OCI-LY3 (cell line): ENCODE measurements at regions not wholly inside any gene's neighbourhood (a gene's known extent, or its start where the extent isn't known, plus 50 kb on each side); places are given as distances from the start of the nearest gene placed in this dataset.

Experiments
- H2AFZ ChIP-seq: fragments of 200-600, 300-600 bp; shearing (Covaris generic); 2 replicates; pipeline ENCODE4 v1.6.0; 2014; ENCODE audit warnings: antibody characterized with exemption, low read depth, low read length
- H3K27ac ChIP-seq: fragments of 200-600, 300-600 bp; sonication (generic); 2 replicates; pipeline ENCODE4 v1.5.1; 2014; ENCODE audit warnings: mild to moderate bottlenecking, low read length, moderate library complexity, mixed read lengths
- H3K27me3 ChIP-seq: fragments of 200-600, 300-600 bp; sonication (generic); 2 replicates; pipeline ENCODE4 v1.6.1; 2014; ENCODE audit warnings: low read depth, low read length, mixed read lengths
- H3K36me3 ChIP-seq: fragments of 200-600, 300-600 bp; sonication (generic); replicated peaks from 2 replicates; pipeline ENCODE3; 2014; ENCODE audit warnings: low read depth, low read length, mixed read lengths
- H3K4me1 ChIP-seq: fragments of 300-600, 200-600 bp; sonication (generic); 2 replicates; pipeline ENCODE4 v1.6.1; 2014; ENCODE audit warnings: low read length, mixed read lengths
- H3K4me2 ChIP-seq: fragments of 200-600, 300-600 bp; sonication (generic); 2 replicates; pipeline ENCODE4 v1.6.1; 2014; ENCODE audit warnings: low read length, mixed read lengths
- H3K4me3 ChIP-seq: fragments of 300-600, 200-600 bp; sonication (generic); 2 replicates; pipeline ENCODE4 v1.5.1; 2014; ENCODE audit warnings: antibody characterized with exemption, mild to moderate bottlenecking, low read length, moderate library complexity
- H3K79me2 ChIP-seq: fragments of 300-600, 200-600 bp; shearing (Covaris generic); 2 replicates; pipeline ENCODE4 v1.6.1; 2014; ENCODE audit warnings: mild to moderate bottlenecking, low read length, mixed read lengths
- H3K9ac ChIP-seq: fragments of 300-600, 200-600 bp; shearing (Covaris generic); 2 replicates; pipeline ENCODE4 v1.6.0; 2014; ENCODE audit warnings: mild to moderate bottlenecking, low read length, moderate library complexity
- H3K9me3 ChIP-seq: fragments of 200-600, 300-600 bp; shearing (Covaris generic); 2 replicates; pipeline ENCODE4 v1.6.1; 2014; ENCODE audit warnings: low read length, mixed read lengths; ENCODE audit not compliant: insufficient read depth
- H4K20me1 ChIP-seq: fragments of 200-600, 300-600 bp; sonication (generic); 2 replicates; pipeline ENCODE4 v1.6.1; 2016; ENCODE audit warnings: low read length, mixed read lengths; ENCODE audit not compliant: insufficient read depth
- EZH2phosphoT487 ChIP-seq: fragments of 200-600 bp; shearing (Covaris generic); IDR thresholded peaks from 2 replicates; pipeline ENCODE4 v1.6.1; 2018; ENCODE audit warnings: antibody characterized with exemption, mixed run types, low read depth
- TF ChIP-seq, protein P1 (sequence below): fragments of 200-600, 300-600 bp; sonication (generic); IDR thresholded peaks from 2 replicates; pipeline ENCODE4 v1.5.1; 2014; ENCODE audit warnings: antibody characterized with exemption, low read length, low read depth

GRCh38 chr5:174246743-174247142, 201.2 kb downstream of the NSG2 start:
- H3K36me3 ChIP-seq: no peaks in the 10 kb centered on the region
- H3K27ac ChIP-seq: no peak overlapping the region
- no peaks in the 10 kb centered on the region for H3K4me1 ChIP-seq
- 0 out of 2 replicates have a peak, but pooled peaks cover 4% of the 10 kb centered on the region for H3K27me3 ChIP-seq
- H4K20me1 ChIP-seq: no peaks in the 10 kb centered on the region
- no peak overlapping the region for H3K4me2 ChIP-seq
- H2AFZ ChIP-seq: no peak overlapping the region
- no peak overlapping the region for H3K9ac ChIP-seq
- no peak for TF ChIP-seq EZH2phosphoT487
- TF ChIP-seq, protein P1, sequence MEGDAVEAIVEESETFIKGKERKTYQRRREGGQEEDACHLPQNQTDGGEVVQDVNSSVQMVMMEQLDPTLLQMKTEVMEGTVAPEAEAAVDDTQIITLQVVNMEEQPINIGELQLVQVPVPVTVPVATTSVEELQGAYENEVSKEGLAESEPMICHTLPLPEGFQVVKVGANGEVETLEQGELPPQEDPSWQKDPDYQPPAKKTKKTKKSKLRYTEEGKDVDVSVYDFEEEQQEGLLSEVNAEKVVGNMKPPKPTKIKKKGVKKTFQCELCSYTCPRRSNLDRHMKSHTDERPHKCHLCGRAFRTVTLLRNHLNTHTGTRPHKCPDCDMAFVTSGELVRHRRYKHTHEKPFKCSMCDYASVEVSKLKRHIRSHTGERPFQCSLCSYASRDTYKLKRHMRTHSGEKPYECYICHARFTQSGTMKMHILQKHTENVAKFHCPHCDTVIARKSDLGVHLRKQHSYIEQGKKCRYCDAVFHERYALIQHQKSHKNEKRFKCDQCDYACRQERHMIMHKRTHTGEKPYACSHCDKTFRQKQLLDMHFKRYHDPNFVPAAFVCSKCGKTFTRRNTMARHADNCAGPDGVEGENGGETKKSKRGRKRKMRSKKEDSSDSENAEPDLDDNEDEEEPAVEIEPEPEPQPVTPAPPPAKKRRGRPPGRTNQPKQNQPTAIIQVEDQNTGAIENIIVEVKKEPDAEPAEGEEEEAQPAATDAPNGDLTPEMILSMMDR: no peak
- H3K79me2 ChIP-seq: no peaks in the 10 kb centered on the region
- H3K4me3 ChIP-seq: no peak overlapping the region
- H3K9me3 ChIP-seq: no peaks in the 10 kb centered on the region

GRCh38 chr5:174247301-174247700, 201.8 kb downstream of the NSG2 start:
- no peaks in the 10 kb centered on the region for H3K4me1 ChIP-seq
- H3K4me3 ChIP-seq: no peak overlapping the region
- H3K9ac ChIP-seq: no peak overlapping the region
- H2AFZ ChIP-seq: no peak overlapping the region
- no peaks in the 10 kb centered on the region for H3K79me2 ChIP-seq
- TF ChIP-seq, protein P1: no peak
- no peak for TF ChIP-seq EZH2phosphoT487
- H3K27ac ChIP-seq: no peak overlapping the region
- H4K20me1 ChIP-seq: no peaks in the 10 kb centered on the region
- H3K36me3 ChIP-seq: no peaks in the 10 kb centered on the region
- H3K4me2 ChIP-seq: no peak overlapping the region
- H3K9me3 ChIP-seq: no peaks in the 10 kb centered on the region
- H3K27me3 ChIP-seq: 0 out of 2 replicates have a peak, but pooled peaks cover 4% of the 10 kb centered on the region

GRCh38 chr5:174251305-174252000, 205.9 kb downstream of the NSG2 start:
- no peaks in the 10 kb centered on the region for H3K36me3 ChIP-seq
- H3K9me3 ChIP-seq: no peaks in the 10 kb centered on the region
- H3K27ac ChIP-seq: no peak overlapping the region
- no peaks in the 10 kb centered on the region for H3K79me2 ChIP-seq
- H4K20me1 ChIP-seq: no peaks in the 10 kb centered on the region
- H3K4me3 ChIP-seq: no peak overlapping the region
- H3K4me2 ChIP-seq: no peak overlapping the region
- TF ChIP-seq, protein P1: no peak
- no peak for TF ChIP-seq EZH2phosphoT487
- H3K27me3 ChIP-seq: no peaks in the 10 kb centered on the region
- no peaks in the 10 kb centered on the region for H3K4me1 ChIP-seq
- H2AFZ ChIP-seq: no peak overlapping the region
- no peak overlapping the region for H3K9ac ChIP-seq

DNA sequence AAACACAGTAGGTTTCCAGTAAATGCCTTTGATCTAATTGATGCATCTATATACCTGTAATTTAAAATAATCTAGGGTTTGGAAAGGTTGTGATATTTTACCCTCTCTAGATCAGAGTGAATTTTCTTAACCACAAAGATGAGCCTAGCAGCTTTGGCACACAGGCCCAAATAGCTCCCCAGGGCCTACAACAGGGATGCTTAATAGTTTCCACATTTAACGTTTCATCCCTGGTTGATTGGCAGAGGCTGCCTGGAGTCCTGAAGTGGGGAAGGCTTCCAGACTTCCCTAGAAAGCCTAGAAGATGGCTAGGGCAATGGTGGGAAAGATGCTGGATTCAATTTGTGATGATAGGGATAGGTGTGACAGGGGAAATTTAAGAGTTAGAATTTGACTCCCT, 206.6 kb downstream of the NSG2 start:
- Histone ChIP-seq H3K9me3 (no peaks in the 10 kb centered on the region), H3K36me3 (no peaks in the 10 kb centered on the region), H2AFZ (no peak overlapping the region), H3K27ac (no peak overlapping the region), H3K4me2 (no peak overlapping the region), H3K4me1 (no peaks in the 10 kb centered on the region), H3K79me2 (no peaks in the 10 kb centered on the region), H4K20me1 (no peaks in the 10 kb centered on the region), H3K4me3 (no peak overlapping the region), H3K9ac (no peak overlapping the region), H3K27me3 (no peaks in the 10 kb centered on the region)
- TF ChIP-seq, protein P1: no peak
- no peak for TF ChIP-seq EZH2phosphoT487
